Activated T-helper 9 cell treated with anti-CD3 and anti-CD28 coated beads, Interleukin-2, amount 50 U/mL, for 16 hours (primary cell): ENCODE measurements at regions not wholly inside any gene's neighbourhood (a gene's known extent, or its start where the extent isn't known, plus 50 kb on each side); places are given as distances from the start of the nearest gene placed in this dataset.
"Not testable (repeated sequence)": the region's sequence is repeated elsewhere in the genome, so short reads cannot be mapped to it uniquely, and the experiment has no call there.

ENCODE experiments used
- DNase-seq: peaks from one replicate; pipeline ENCODE4 v3.0.0-alpha.2; 2020; ENCODE audit warnings: low read depth

DNA sequence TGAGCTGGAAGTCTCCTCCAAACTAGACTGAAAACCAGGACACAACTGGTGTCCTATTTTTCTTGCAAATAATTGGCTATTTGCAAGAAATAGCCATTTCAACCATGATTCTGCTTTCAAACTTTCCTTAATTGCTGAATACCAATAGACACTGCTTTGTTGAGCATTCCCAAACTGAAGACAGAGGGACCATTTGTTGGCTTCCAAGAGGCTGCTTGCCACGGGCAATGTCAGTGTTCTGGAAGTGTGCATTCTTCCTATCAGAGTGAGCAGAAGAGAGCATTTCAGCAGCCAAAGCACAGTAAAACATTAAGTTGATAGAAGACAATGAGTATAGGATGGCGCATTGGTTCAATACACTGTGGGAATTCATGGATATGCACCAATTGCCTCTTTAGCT lies 360.5 kb upstream of the RGPD4 start:
- no peak for DNase-seq

DNA sequence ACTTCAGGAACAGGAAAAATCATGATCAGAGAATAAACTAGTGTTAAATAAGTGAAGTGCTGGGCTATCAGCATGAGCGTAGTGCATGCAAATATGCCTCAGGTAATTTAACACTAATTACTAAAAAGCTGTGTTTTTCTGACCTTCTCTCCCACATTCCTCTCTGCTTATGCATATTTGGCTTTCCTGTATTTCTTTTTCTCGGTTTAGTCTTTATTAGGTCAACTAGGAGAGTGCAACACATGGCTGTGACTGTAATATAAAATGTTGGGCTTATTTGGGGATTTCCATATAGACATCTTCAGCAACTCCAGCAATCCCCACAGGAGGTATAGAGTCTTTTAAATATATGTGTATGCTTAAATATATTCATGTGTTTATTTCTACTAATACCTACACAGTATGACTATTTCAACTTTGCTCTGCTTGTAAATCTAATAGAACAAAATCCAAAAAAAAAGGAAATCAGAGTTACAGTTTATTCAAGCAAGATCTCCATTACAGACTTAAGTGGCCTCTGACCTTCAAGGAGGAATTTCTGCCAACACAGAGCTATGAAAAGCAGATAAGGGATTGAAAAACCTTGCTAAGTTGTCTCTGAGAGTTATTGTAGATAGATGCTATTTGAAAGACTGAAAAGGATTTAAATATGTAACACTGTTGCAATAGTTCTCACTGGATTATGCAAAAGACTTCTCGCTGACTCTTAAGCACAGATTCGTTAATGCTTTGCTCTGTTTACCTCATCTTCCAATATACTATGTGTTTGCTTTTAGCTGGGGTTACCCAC lies 359.5 kb upstream of the RGPD4 start:
- no peak for DNase-seq

DNA sequence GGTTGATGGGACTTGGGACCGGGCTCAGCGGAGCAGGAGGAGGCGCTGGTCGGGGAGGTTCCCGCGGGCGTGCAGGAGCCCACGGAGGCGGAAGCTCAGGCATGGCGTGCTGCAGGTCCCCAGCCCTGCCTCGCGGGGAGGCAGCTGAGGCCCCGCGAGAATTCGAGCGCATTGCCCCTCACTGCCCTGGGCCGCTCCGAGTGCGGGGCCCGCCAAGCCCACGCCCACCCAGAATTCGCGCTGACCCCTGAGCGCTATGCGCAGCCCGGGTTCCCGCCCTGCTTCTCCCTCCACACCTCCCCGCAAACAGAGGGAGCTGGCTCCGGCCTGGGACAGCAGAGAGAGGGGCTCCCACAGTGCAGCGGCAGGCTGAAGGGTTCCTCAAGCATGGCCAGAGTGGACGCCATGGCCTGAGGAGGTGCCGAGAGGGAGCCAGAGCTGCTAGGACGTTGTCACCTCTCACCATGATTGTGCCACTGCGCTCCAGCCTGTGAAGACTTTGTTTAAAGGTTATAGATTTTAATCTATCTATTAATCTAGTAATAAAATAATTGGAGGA lies 357.2 kb upstream of the RGPD4 start:
- DNase-seq, result no peak

DNA sequence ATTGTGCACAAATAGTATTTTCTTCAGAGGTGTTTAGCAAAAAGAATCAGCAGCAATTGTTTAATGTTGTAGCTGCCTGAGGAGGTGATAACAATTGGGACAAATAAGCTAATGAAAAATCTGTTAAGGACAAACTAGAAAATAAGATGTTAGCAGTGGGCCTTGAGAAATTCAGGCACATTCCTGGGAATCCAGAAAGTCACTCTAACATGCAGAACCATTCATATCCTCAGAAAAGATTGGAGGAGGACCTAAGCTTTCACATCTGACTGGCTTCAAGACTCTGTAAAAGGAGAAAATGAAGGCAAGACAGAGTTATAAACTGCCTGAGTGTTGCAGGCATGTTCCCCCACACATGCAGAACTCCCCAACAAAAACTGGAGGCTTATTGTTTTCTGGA lies 353.5 kb upstream of the RGPD4 start:
- DNase-seq, result no peak

DNA sequence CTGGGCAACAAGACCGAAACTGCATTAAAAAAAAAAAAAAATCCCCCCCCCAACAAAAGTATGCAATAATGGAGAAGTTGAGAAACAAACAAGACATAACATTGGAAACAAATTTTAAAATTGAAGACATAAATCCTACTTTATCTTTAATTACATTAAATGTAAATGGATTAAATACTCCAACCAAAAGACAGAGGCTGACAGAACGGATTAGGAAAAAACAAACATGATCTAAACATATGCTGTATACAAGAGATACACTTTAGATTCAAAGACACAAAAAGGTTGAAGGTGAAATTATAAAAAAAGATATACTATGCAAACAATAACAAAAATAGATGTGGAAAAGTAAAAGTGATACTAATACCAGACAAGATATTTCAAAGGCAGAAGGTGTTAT lies 350.8 kb upstream of the RGPD4 start:
- DNase-seq, result no peak

DNA sequence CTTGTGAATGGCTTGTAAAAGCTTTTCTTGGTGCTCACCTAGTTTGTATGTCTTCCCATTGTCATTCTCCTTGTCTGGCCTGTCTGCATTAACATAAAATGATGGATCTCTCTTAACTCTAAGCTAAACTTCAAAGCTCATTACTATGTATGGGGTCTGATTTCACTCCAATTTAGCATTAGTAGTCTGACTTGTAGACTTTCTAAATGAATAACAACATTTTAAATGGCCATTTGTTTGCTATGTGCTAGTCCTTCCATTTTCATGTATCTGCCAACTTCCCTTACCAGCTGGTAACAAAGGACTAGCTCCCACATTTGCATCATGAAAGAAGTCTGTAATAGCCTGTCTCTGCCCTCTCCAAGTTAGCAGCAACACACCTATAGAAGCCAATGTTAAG lies 324.2 kb upstream of the RGPD4 start:
- no peak for DNase-seq

DNA sequence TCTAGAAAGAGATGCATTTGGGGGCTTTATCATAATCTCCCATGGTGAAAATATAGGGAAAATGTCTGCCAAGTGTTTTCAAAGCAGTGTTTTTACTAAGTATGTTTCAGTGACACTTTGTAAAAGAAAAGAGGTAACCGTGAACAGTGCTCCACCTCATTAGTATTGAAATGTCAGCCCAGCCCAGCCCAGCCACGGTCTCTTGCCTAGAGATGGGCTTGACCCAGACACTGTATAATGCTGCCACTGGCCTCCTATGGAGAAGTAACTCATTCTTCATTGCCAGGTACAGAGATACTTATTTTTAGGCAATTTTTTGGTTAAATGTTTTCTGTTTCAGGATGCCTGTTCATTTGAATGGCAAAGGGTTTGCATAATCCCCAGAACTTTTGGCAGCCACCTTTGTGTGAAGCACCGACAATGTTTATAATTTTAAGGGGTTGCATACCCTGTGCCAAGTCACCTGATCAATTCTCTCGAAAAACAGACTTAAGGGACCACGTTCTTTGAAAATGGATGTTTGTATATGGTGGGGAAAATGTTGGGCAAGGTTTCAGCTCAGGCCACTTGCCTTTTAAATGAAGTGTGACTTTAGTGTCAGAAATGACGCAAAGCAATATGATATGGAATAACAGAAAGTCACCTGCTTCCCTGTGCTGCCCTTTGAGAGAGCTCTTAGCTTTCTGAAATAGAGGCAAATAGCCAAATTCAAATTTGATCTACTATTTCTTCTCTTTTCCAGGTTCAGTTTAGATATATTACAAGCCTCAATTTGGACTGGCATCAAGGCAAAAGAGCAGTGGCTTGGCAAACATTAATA lies 314.5 kb upstream of the RGPD4 start:
- no peak for DNase-seq

DNA sequence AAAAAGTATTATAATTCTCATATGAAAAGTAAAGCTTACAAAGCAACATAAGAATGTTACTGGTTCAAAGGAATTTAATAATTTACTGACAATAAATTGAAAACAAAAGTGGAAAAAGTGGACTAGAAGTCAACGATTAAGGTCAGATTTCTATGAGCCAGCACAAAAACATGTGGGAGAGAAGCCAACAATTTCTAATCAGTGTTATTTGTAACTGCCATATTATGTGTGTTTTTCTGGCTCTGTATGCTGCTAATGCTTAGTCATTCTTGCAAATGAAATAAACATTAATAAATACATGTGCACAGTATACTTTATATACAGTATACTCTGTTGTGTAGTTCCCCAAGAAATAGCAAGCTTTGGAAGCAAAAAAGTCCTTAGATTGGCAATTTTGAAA lies 301.3 kb upstream of the RGPD4 start:
- no peak for DNase-seq

DNA sequence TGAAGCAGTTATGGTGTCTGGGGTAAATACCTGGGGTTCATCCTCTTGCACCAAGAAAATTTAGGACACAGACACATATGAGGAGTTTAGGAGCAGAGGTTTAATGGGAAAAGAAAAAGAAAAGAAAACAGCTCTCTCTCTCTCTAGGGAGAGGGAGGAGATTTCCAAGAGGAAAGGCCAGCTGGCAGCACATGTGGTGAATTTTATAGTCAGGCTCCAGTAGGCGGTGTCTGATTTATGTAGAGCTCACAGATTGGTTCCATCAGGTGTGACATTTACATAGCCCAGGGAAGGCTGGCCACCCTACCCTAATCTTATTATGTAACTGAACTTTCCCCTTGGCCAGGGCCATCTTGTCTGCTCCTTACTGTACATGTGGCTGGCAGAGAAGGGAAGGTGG lies 297.5 kb upstream of the RGPD4 start:
- no peak for DNase-seq

DNA sequence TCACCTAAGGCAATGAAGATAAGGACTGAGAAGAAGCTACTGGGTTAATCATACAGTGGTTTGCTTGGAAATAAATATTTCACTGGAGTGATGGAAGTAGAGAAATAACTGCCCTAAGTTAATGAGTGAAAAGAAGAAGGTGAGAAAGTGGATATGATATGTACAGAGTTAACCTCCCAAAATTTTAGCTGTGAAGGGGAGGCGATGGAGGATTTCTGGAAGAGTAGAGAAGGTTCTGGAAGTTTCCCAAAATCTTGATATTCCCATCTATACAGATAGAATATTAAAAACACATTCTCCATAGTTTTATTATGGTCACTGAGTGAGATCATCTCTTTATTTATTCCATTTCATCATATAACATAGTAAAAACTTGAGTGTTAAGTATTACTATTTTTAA lies 296.6 kb upstream of the RGPD4 start:
- no peak for DNase-seq

DNA sequence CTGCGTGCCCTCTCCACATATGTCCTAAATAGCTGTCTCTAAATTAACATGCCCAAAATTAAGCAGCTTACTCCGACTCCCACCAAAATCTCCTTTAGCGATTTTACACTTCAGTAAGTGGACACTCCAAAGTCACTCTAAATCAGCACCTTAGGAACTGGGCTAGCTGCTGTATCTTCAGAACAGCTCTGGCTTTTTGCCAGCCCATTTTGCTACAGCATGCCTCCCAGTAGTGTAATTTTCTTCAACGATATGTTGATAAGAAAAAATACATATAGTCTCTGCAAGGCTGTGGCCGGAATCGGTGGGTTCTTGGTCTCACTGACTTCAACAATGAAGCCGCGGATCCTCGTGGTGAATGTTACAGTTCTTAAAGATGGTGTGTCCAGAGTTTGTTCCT lies 291.8 kb upstream of the RGPD4 start:
- DNase-seq, result no peak

DNA sequence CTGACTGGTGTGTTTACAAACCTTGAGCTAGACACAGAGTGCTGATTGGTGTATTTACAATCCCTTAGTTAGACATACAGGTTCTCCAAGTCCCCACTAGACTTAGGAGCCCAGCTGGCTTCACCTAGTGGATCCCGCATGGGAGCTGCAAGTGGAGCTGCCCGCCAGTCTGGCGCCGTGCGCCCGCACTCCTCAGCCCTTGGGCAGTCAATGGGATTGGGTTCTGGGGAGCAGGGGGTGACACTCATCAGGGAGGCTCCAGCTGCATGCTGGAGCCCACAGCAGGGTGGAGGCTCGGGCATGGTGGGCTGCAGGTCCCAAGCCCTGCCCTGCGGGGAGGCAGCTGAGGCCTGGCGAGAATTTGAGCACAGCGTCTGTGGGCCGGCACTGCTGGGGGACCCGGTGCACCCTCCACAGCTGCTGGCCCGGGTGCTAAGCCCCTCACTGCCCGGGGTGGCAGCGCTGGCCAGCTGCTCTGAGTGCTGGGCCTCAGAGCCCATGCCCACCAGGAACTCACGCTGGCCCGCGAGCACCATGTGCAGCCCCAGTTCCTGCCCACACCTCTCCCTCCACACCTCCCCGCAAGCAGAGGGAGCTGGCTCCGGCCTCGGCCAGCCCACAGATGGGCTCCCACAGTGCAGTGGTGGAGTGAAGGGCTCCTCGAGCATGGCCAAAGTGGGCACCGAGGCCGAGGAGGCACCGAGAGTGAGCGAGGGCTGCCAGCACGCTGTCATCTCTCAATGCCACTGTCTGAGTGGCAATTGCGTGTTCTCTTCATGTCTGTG lies 290.6 kb upstream of the RGPD4 start:
- not testable (repeated sequence) for DNase-seq

DNA sequence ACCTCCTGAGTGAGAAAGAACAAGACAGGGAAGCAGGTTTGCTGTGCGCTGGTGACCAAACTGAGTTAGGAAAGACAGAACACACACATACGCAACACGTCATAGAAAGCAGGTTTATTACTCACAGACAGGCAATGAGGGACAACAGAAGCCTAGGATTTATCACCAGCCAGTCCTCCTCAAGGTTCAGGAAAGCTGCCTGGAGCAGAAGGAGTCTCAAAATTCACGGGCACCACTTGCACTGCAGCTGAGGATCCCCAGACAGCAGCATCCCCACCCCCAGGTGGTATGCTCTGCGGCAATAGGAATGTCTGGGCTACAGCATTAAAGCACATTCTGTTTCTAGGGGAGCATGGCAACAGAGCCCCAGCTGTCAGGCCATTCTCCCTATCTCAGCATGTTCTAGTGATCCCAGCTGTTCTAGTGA lies 284.4 kb upstream of the RGPD4 start:
- DNase-seq, result no peak

DNA sequence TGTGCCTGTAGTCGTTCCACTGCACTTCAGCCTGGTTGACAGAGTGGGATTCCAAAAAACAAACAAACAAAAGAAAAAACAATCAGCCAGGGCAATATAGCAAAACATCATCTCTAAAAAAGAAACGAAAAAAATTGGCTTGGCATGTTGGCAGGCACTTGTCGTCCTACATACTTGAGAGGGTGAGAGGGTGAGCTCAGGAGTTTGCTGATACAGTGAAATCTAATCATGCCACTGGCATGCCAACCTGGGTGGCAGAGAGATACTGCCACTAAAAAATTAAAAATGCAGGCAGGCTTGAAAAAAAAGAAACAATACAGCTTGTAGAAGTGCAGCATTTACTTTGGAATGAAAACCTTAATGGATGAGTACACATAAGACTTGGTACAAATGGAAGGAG lies 282.9 kb upstream of the RGPD4 start:
- DNase-seq, result no peak

DNA sequence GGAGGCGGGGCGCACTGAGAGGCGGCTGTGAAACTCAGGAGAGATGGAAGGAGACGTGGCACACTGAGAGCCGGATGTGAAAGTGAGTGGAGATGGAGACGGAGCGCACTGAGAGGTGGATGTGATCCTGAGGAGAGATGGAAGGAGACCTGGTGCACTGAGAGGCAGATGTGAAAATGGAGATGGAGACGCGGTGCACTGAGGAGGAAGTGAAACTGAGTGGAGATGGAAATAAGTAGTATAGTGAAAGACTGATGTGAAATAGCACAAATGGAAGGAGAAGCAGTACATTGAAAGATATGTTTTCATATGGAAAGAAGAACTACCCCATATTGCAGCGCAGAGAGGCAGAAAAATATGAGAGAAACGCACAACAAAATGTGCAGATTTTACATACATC lies 281.6 kb upstream of the RGPD4 start:
- DNase-seq, result no peak

DNA sequence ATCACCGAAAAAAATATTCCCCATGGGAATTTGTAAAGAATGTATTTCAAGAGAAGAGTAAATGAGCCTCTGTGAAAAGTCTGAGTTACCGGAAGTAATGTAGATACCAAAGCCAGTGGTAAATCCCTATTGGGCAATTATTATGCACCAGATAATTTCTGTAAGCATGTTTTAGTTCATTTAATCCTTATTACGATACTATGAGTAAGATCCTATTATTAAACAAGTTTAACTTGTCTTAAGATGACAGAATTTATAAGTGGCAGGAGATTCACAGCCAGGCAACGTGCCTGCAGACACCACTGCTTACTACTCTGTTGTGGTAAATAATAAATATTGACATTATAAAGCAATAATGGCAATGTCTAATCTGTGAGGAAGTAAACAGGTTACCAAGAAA lies 280.8 kb upstream of the RGPD4 start:
- no peak for DNase-seq

DNA sequence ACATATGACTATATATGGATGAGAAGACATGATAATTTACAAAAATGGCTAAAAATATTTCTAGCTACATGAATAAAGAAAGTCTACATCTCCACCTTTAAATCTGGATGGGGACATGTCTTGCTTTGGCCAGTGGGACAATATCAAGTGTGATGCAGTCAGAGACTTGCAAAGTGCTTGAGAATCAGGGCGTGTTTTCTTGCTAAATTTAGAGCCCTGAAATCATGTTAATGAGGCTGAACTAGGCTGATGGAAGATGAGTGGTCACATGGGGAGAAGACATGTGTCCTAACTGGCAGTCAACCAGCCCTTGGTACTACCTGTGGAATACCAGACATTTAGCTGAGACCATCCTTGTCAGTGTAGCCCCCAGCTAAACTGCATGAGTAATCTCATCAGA lies 278.5 kb upstream of the RGPD4 start:
- DNase-seq, result no peak

DNA sequence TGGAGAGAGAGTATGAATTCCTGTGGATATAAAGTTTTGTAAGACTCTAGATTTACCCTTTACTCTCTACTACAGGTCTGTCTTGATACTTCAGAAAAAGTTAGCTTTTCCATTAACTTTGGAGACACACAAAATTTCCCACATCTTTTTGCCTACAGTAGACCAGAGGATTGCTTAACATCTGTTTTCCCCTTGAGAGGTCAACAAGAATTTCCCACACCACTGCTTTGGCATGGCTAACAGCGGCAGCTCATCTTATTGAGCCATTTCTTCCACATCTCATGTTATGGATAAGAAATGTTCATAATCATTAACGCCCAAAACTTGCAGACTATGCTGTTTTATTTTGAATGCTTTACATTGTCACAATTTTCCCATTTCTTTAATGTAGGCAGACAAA lies 273.6 kb upstream of the RGPD4 start:
- DNase-seq, result no peak

DNA sequence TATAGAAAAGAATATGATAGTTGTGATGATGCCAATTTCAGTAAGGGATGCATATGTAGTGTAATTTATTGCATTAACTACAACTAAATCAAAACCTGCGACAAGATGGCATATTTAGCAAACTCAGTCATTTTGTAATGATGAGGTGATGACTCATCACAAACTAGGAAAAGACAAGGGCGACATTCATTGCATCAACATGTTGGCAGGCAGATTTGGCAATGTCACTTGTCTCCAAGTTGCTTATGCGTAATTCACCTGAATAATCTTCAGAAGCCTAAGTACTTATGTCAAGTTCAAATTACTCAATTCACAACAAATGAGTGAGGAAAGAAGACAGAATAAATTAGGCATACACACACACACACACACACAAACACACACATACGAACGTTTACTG lies 273.2 kb upstream of the RGPD4 start:
- DNase-seq, result no peak

DNA sequence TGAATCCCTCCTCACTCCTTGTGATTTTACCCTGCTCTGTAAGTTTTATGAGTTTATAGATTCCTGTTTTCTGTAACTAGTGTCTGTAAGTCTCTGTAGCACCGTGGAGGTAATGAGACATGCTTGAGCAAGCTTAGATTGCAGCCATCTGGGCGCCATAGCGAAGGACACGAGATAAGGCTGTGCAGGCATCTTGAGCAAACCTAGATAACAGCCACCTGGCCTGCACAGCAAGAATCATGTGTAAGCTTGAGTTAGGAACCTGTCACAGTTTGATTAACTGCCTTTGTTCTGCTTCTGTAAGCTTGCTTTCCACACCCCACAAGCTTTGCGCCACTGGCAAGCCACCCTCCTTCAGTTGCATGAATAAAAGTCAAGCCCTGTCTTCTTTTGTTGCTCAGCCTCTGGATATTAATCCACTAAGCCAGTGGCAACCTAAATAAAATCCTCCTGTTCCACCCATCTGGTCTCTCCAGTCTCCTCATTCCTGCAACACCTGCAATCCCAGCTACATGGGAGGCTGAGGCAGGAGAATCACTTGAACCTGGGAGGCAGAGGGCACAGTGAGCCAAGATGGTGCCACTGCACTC lies 270.6 kb upstream of the RGPD4 start:
- no peak for DNase-seq

DNA sequence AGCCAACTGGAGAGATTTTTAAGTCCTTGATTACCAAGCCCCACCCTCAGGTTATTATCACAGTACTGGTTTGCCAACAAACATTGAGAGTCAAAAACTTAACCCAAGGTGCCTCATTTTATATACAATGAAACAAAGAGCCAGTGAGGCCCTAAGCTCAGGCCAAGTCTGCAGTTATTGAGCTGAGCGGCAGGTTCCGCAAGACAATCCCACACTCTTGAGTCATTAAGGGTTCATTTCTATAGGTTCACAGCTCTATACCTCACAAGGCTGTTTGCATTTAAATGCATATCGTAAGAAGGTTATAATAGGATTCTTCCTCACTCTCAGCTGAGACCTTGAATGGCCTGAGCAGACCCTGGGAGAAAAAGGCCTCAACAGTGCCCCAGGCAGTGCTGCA lies 268.4 kb upstream of the RGPD4 start:
- DNase-seq, result no peak

DNA sequence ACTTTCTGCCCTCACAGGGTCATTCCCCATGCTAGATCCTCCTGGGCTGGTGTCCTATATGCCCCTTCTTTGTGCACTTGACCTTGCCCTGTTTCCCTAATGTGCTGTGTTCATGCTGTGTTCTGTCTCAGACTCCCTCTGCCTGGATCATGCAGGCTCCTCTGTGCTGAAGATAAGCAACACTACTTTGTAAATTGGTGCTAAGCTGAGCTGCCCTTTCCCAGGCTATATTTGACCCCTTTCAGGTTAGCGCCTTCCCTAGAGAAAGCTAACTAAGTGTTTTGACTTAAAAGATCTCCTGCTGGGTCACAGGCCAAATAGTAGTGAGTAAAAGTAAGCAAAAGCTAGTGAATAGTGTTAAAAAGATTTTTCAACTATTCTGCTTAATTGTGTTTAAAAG lies 257.2 kb upstream of the RGPD4 start:
- DNase-seq, result no peak
